ENCODE measurements at regions not wholly inside any gene's neighbourhood (a gene's known extent, or its start where the extent isn't known, plus 50 kb on each side); places are given as distances from the start of the nearest gene placed in this dataset.

DNA sequence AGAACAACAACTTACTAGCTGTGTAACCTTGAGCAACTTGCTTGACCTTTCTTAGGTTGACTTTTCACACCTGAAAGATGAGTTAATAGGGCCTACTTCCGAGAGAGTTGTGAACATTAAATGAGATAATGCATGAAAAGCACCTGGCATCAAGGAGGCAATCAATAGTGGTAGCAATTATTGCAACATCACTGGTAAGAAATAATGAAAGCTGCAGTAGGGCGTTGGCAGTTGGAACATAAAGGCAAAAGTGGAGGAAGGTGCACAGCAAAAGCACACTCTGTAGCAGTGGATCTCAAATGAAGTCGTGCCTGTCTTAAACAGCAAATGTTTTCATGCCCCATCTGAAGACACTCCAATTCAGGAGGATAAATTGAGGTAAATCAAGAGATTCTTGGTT is 178.9 kb upstream of the VRK2 start:
- 3% methylated on average over 3 of the region's 3 CpGs for WGBS (ENCODE audit: low lambda C conversion rate)
- in situ Hi-C loops (cut with HindIII; ENCODE audit: extremely low pct_ligation_motif_present, low pct_unique_long_range_greater_than_20kb) (no loop called here), intact Hi-C loops (cut with micrococcal nuclease; ENCODE audit: unreplicated experiment) (no loop called here)
- Histone ChIP-seq H4K20me1 (ENCODE audit: insufficient read depth, low read length) (no peaks in the 10 kb centered on the region), H3K79me2 (ENCODE audit: insufficient read depth, low read length) (no peaks in the 10 kb centered on the region), H3K9me3 (ENCODE audit: low read length) (no peaks in the 10 kb centered on the region), H3K4me3 (replicated peaks in 1 of 3; ENCODE audit: insufficient read depth in 1 of 3, low read depth in 2 of 3, low read length in 3 of 3) (no peak overlapping the region), H3K36me3 (replicated peaks in 1 of 2; ENCODE audit: control insufficient read depth in 1 of 2, insufficient read depth in 2 of 2, low read length in 2 of 2) (no peaks in the 10 kb centered on the region), H3K4me1 (ENCODE audit: insufficient read depth, low read length) (no peaks in the 10 kb centered on the region), H3K4me2 (ENCODE audit: low read depth, low read length) (no peak overlapping the region), H3K9ac (ENCODE audit: insufficient read depth, low read depth, low read length) (no peak overlapping the region), H3K27me3 (ENCODE audit: control insufficient read depth in 1 of 2, insufficient read depth in 2 of 2, low read length in 2 of 2) (no peaks in the 10 kb centered on the region), H2AFZ (ENCODE audit: low read length) (no peak overlapping the region), H3K27ac (ENCODE audit: extremely low read length, insufficient read depth, low read length) (no peak overlapping the region)
- DNase-seq (ENCODE audit: low spot score) (no peak), ATAC-seq (no peak), FAIRE-seq (no peak)
- POLR2A ChIA-PET: no interaction called here
- BruUV-seq (replicated peaks): no TSS peak
- TF ChIP-seq ZNF570 (CRISPR knock-in tag; IDR thresholded peaks at IDR 0.05; ENCODE audit: borderline replicate concordance) (no peak), ATF1 (CRISPR knock-in tag; IDR thresholded peaks at IDR 0.05) (no peak), HMG20A (CRISPR knock-in tag; IDR thresholded peaks at IDR 0.05; ENCODE audit: borderline replicate concordance) (no peak), RBM22 (optimal IDR thresholded peaks at IDR 0.05; ENCODE audit: low read length) (no peak), CEBPB (IDR thresholded peaks at IDR 0.05; ENCODE audit: borderline replicate concordance, low read depth, low read length) (peak; percentile 69)
- CTCF ChIA-PET (ENCODE audit: low intra/inter-chr PET ratio, low total read pairs): no interaction called here

DNA sequence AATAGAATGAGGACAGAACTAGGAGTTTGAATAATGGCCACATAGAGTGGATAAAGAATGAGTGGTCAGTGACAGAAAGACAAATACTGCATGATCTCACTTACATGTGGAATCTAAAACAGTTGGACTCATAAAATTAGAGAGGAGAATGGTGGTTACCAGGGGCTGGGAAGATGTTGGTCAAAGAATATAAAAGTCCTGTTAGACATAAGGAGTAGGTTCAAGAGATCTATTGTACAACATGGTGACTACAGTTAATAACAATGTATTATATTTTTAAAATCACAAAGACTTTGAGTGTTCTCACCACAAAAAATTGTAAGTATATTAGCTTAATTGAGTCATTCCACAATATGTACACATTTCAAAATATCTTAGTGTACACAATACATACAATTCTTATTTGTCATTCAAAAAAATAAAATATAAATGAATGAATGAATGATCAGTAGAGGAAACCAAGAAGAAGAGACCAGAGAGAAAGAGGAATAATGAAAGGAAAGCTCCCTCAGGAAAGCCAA is 177.9 kb upstream of the VRK2 start:
- Histone ChIP-seq H3K4me3 (replicated peaks in 1 of 3; ENCODE audit: insufficient read depth in 1 of 3, low read depth in 2 of 3, low read length in 3 of 3) (no peak overlapping the region), H3K79me2 (ENCODE audit: insufficient read depth, low read length) (no peaks in the 10 kb centered on the region), H3K9ac (ENCODE audit: insufficient read depth, low read depth, low read length) (no peak overlapping the region), H3K4me1 (ENCODE audit: insufficient read depth, low read length) (no peaks in the 10 kb centered on the region), H2AFZ (ENCODE audit: low read length) (no peak overlapping the region), H3K27ac (ENCODE audit: extremely low read length, insufficient read depth, low read length) (no peak overlapping the region), H3K9me3 (ENCODE audit: low read length) (no peaks in the 10 kb centered on the region), H3K4me2 (ENCODE audit: low read depth, low read length) (no peak overlapping the region), H3K36me3 (replicated peaks in 1 of 2; ENCODE audit: control insufficient read depth in 1 of 2, insufficient read depth in 2 of 2, low read length in 2 of 2) (no peaks in the 10 kb centered on the region), H4K20me1 (ENCODE audit: insufficient read depth, low read length) (no peaks in the 10 kb centered on the region), H3K27me3 (ENCODE audit: control insufficient read depth in 1 of 2, insufficient read depth in 2 of 2, low read length in 2 of 2) (no peaks in the 10 kb centered on the region)
- DNase-seq (ENCODE audit: low spot score): no peak
- POLR2A ChIA-PET: no interaction called here
- TF ChIP-seq ZFP90 (CRISPR knock-in tag; IDR thresholded peaks at IDR 0.05; ENCODE audit: borderline replicate concordance) (no peak), RBM22 (optimal IDR thresholded peaks at IDR 0.05; ENCODE audit: low read length) (no peak), ZNF550 (CRISPR knock-in tag; IDR thresholded peaks at IDR 0.05; ENCODE audit: borderline replicate concordance) (no peak), EZH2 (conservative IDR thresholded peaks at IDR 0.05; ENCODE audit: low read depth, low read length) (no peak), ZFAT (CRISPR knock-in tag; conservative IDR thresholded peaks at IDR 0.05) (no peak), XBP1 (CRISPR knock-in tag; IDR thresholded peaks at IDR 0.05) (no peak), LCORL (IDR thresholded peaks at IDR 0.05) (no peak), LCORL (CRISPR knock-in tag; IDR thresholded peaks at IDR 0.05) (no peak), TGIF2 (CRISPR knock-in tag; IDR thresholded peaks at IDR 0.05) (no peak), ZNF549 (CRISPR knock-in tag; IDR thresholded peaks at IDR 0.05) (no peak)
- TF ChIP-seq, protein P1, sequence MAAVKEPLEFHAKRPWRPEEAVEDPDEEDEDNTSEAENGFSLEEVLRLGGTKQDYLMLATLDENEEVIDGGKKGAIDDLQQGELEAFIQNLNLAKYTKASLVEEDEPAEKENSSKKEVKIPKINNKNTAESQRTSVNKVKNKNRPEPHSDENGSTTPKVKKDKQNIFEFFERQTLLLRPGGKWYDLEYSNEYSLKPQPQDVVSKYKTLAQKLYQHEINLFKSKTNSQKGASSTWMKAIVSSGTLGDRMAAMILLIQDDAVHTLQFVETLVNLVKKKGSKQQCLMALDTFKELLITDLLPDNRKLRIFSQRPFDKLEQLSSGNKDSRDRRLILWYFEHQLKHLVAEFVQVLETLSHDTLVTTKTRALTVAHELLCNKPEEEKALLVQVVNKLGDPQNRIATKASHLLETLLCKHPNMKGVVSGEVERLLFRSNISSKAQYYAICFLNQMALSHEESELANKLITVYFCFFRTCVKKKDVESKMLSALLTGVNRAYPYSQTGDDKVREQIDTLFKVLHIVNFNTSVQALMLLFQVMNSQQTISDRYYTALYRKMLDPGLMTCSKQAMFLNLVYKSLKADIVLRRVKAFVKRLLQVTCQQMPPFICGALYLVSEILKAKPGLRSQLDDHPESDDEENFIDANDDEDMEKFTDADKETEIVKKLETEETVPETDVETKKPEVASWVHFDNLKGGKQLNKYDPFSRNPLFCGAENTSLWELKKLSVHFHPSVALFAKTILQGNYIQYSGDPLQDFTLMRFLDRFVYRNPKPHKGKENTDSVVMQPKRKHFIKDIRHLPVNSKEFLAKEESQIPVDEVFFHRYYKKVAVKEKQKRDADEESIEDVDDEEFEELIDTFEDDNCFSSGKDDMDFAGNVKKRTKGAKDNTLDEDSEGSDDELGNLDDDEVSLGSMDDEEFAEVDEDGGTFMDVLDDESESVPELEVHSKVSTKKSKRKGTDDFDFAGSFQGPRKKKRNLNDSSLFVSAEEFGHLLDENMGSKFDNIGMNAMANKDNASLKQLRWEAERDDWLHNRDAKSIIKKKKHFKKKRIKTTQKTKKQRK (IDR thresholded peaks at IDR 0.05; ENCODE audit: low read length): no peak
- TF ChIP-seq, protein P2, sequence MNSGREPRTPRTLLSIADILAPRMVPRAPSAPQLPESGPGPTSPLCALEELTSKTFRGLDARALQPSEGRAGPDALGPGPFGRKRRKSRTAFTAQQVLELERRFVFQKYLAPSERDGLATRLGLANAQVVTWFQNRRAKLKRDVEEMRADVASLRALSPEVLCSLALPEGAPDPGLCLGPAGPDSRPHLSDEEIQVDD (CRISPR knock-in tag; IDR thresholded peaks at IDR 0.05; ENCODE audit: borderline replicate concordance): no peak
- in situ Hi-C loops (cut with HindIII; ENCODE audit: extremely low pct_ligation_motif_present, low pct_unique_long_range_greater_than_20kb) (no loop called here), intact Hi-C loops (cut with micrococcal nuclease; ENCODE audit: unreplicated experiment) (no loop called here)
- no TSS peak for BruUV-seq (replicated peaks)
- CTCF ChIA-PET (ENCODE audit: low intra/inter-chr PET ratio, low total read pairs): no interaction called here
- FAIRE-seq: no peak
- ATAC-seq: no peak
